ENCODE measurements at regions not wholly inside any gene's neighbourhood (a gene's known extent, or its start where the extent isn't known, plus 50 kb on each side); places are given as distances from the start of the nearest gene placed in this dataset.
A peak's percentile ranks its signal among the peaks of the same experiment; 100 is the strongest.

GRCh38 chr1:91137173-91137852 is 115.5 kb upstream of the ZNF644 start:
- Mint-ChIP-seq H3K4me3 (no peak overlapping the region), H3K9me3 (no peaks in the 10 kb centered on the region), H3K27me3 (ENCODE audit: insufficient read depth) (peaks cover 4% of the 10 kb centered on the region), H3K27ac (no peak overlapping the region), H3K36me3 (ENCODE audit: low read depth) (no peaks in the 10 kb centered on the region), H3K4me1 (ENCODE audit: low read depth) (no peaks in the 10 kb centered on the region)
- intact Hi-C loops (cut with micrococcal nuclease): no loop called here
- DNase-seq (ENCODE audit: low spot score): no peak

GRCh38 chr1:91135799-91136198 is 114.0 kb upstream of the ZNF644 start:
- Mint-ChIP-seq H3K36me3 (ENCODE audit: low read depth) (no peaks in the 10 kb centered on the region), H3K27ac (no peak overlapping the region), H3K4me1 (ENCODE audit: low read depth) (no peaks in the 10 kb centered on the region), H3K27me3 (ENCODE audit: insufficient read depth) (peaks cover 4% of the 10 kb centered on the region), H3K9me3 (no peaks in the 10 kb centered on the region), H3K4me3 (no peak overlapping the region)
- DNase-seq (ENCODE audit: low spot score): no peak
- intact Hi-C loops (cut with micrococcal nuclease): no loop called here

GRCh38 chr1:91133248-91133647 is 111.4 kb upstream of the ZNF644 start:
- no peak overlapping the region for H3K27ac Mint-ChIP-seq
- H3K4me3 Mint-ChIP-seq: no peak overlapping the region
- H3K36me3 Mint-ChIP-seq (ENCODE audit: low read depth): no peaks in the 10 kb centered on the region
- no peak for DNase-seq (ENCODE audit: low spot score)
- no peaks in the 10 kb centered on the region for H3K27me3 Mint-ChIP-seq (ENCODE audit: insufficient read depth)
- H3K9me3 Mint-ChIP-seq: no peaks in the 10 kb centered on the region
- intact Hi-C loops (cut with micrococcal nuclease): no loop called here
- H3K4me1 Mint-ChIP-seq (ENCODE audit: low read depth): no peaks in the 10 kb centered on the region

- Mint-ChIP-seq H3K4me3 (no peak overlapping the region), H3K9me3 (no peaks in the 10 kb centered on the region), H3K27ac (no peak overlapping the region), H3K36me3 (ENCODE audit: low read depth) (no peaks in the 10 kb centered on the region), H3K27me3 (ENCODE audit: insufficient read depth) (no peaks in the 10 kb centered on the region), H3K4me1 (ENCODE audit: low read depth) (no peaks in the 10 kb centered on the region)
- intact Hi-C loops (cut with micrococcal nuclease): no loop called here
- DNase-seq (ENCODE audit: low spot score): no peak
Observed at GRCh38 chr1:91130256-91130985, 108.6 kb upstream of the ZNF644 start.

- Mint-ChIP-seq H3K36me3 (ENCODE audit: low read depth) (no peaks in the 10 kb centered on the region), H3K4me1 (ENCODE audit: low read depth) (no peaks in the 10 kb centered on the region), H3K4me3 (no peak overlapping the region), H3K9me3 (no peaks in the 10 kb centered on the region), H3K27ac (no peak overlapping the region), H3K27me3 (ENCODE audit: insufficient read depth) (no peaks in the 10 kb centered on the region)
- no peak for DNase-seq (ENCODE audit: low spot score)
- intact Hi-C loops (cut with micrococcal nuclease): no loop called here
Observed at GRCh38 chr1:91129458-91129857, 107.6 kb upstream of the ZNF644 start.

GRCh38 chr1:91129017-91129416 is 107.2 kb upstream of the ZNF644 start:
- Mint-ChIP-seq H3K4me1 (ENCODE audit: low read depth) (peaks cover 4% of the 10 kb centered on the region), H3K4me3 (no peak overlapping the region), H3K9me3 (no peaks in the 10 kb centered on the region), H3K27ac (no peak overlapping the region), H3K36me3 (ENCODE audit: low read depth) (no peaks in the 10 kb centered on the region), H3K27me3 (ENCODE audit: insufficient read depth) (no peaks in the 10 kb centered on the region)
- intact Hi-C loops (cut with micrococcal nuclease): no loop called here
- no peak for DNase-seq (ENCODE audit: low spot score)

GRCh38 chr1:91124989-91125417 is 103.2 kb upstream of the ZNF644 start:
- no peak for DNase-seq (ENCODE audit: low spot score)
- H3K27ac Mint-ChIP-seq: peak overlapping the region; percentile 64

GRCh38 chr1:91124290-91124985 is 102.6 kb upstream of the ZNF644 start:
- intact Hi-C loops (cut with micrococcal nuclease): loop anchor here (1.0 kb wide), 1 partner anchor 103 kb away; no protein-coding TSS in a partner anchor
- peak overlapping the region; percentile 64 for H3K27ac Mint-ChIP-seq
- no peak for DNase-seq (ENCODE audit: low spot score)
- H3K4me3 Mint-ChIP-seq: no peak overlapping the region
- peaks cover 7% of the 10 kb centered on the region for H3K4me1 Mint-ChIP-seq (ENCODE audit: low read depth)
- H3K27me3 Mint-ChIP-seq (ENCODE audit: insufficient read depth): no peaks in the 10 kb centered on the region
- H3K36me3 Mint-ChIP-seq (ENCODE audit: low read depth): no peaks in the 10 kb centered on the region
- no peaks in the 10 kb centered on the region for H3K9me3 Mint-ChIP-seq

More at GRCh38 chr1:91124989-91125417, 103.2 kb upstream of the ZNF644 start:
- H3K36me3 Mint-ChIP-seq (ENCODE audit: low read depth): no peaks in the 10 kb centered on the region
- no peak overlapping the region for H3K4me3 Mint-ChIP-seq
- H3K4me1 Mint-ChIP-seq (ENCODE audit: low read depth): peaks cover 7% of the 10 kb centered on the region
- H3K9me3 Mint-ChIP-seq: no peaks in the 10 kb centered on the region
- H3K27me3 Mint-ChIP-seq (ENCODE audit: insufficient read depth): no peaks in the 10 kb centered on the region
- intact Hi-C loops (cut with micrococcal nuclease): loop anchor here (1.0 kb wide), 1 partner anchor 104 kb away; no protein-coding TSS in a partner anchor

- DNase-seq (ENCODE audit: low spot score): no peak
- Mint-ChIP-seq H3K36me3 (ENCODE audit: low read depth) (no peaks in the 10 kb centered on the region), H3K9me3 (no peaks in the 10 kb centered on the region), H3K27me3 (ENCODE audit: insufficient read depth) (no peaks in the 10 kb centered on the region), H3K27ac (peak overlapping the region; percentile 20), H3K4me1 (ENCODE audit: low read depth) (peaks cover 7% of the 10 kb centered on the region), H3K4me3 (no peak overlapping the region)
- intact Hi-C loops (cut with micrococcal nuclease): loop anchor here (1.0 kb wide), 1 partner anchor 102 kb away; no protein-coding TSS in a partner anchor
Observed at GRCh38 chr1:91123773-91124172, 101.9 kb upstream of the ZNF644 start.

GRCh38 chr1:91123319-91123718 is 101.5 kb upstream of the ZNF644 start:
- Mint-ChIP-seq H3K9me3 (no peaks in the 10 kb centered on the region), H3K27ac (no peak overlapping the region), H3K36me3 (ENCODE audit: low read depth) (no peaks in the 10 kb centered on the region), H3K4me1 (ENCODE audit: low read depth) (peaks cover 7% of the 10 kb centered on the region), H3K27me3 (ENCODE audit: insufficient read depth) (no peaks in the 10 kb centered on the region), H3K4me3 (no peak overlapping the region)
- no peak for DNase-seq (ENCODE audit: low spot score)
- intact Hi-C loops (cut with micrococcal nuclease): no loop called here

GRCh38 chr1:91122106-91122717 is 100.4 kb upstream of the ZNF644 start:
- intact Hi-C loops (cut with micrococcal nuclease): no loop called here
- DNase-seq (ENCODE audit: low spot score): no peak
- peaks cover 7% of the 10 kb centered on the region for H3K4me1 Mint-ChIP-seq (ENCODE audit: low read depth)
- H3K27me3 Mint-ChIP-seq (ENCODE audit: insufficient read depth): no peaks in the 10 kb centered on the region
- H3K36me3 Mint-ChIP-seq (ENCODE audit: low read depth): no peaks in the 10 kb centered on the region
- H3K27ac Mint-ChIP-seq: no peak overlapping the region
- H3K4me3 Mint-ChIP-seq: no peak overlapping the region
- no peaks in the 10 kb centered on the region for H3K9me3 Mint-ChIP-seq

GRCh38 chr1:91121366-91121765 is 99.5 kb upstream of the ZNF644 start:
- Mint-ChIP-seq H3K27ac (no peak overlapping the region), H3K36me3 (ENCODE audit: low read depth) (no peaks in the 10 kb centered on the region)

GRCh38 chr1:91120936-91121335 is 99.1 kb upstream of the ZNF644 start:
- H3K27me3 Mint-ChIP-seq (ENCODE audit: insufficient read depth): no peaks in the 10 kb centered on the region
- H3K4me3 Mint-ChIP-seq: no peak overlapping the region
- intact Hi-C loops (cut with micrococcal nuclease): no loop called here
- no peak for DNase-seq (ENCODE audit: low spot score)
- peaks cover 7% of the 10 kb centered on the region for H3K4me1 Mint-ChIP-seq (ENCODE audit: low read depth)
- no peaks in the 10 kb centered on the region for H3K9me3 Mint-ChIP-seq
- H3K27ac Mint-ChIP-seq: no peak overlapping the region
- H3K36me3 Mint-ChIP-seq (ENCODE audit: low read depth): no peaks in the 10 kb centered on the region

More at GRCh38 chr1:91121366-91121765, 99.5 kb upstream of the ZNF644 start:
- Mint-ChIP-seq H3K9me3 (no peaks in the 10 kb centered on the region), H3K4me3 (no peak overlapping the region), H3K4me1 (ENCODE audit: low read depth) (peaks cover 7% of the 10 kb centered on the region), H3K27me3 (ENCODE audit: insufficient read depth) (no peaks in the 10 kb centered on the region)
- no peak for DNase-seq (ENCODE audit: low spot score)
- intact Hi-C loops (cut with micrococcal nuclease): no loop called here

Data from activated T-helper 1 cell treated with anti-CD3 and anti-CD28 coated beads, Interleukin-12 subunit alpha, Interleukin-12 subunit beta, Interleukin-2, Interleukin-4 antibody, amounts not matched to agents 30 ng/mL and 10 ng/mL and 1 ng/mL, durations not matched to agents 14 hours and 24 hours and 36 hours (primary cell).